Endodermal cell (in vitro differentiated cells): ENCODE measurements at regions not wholly inside any gene's neighbourhood (a gene's known extent, or its start where the extent isn't known, plus 50 kb on each side); places are given as distances from the start of the nearest gene placed in this dataset.

Experiments
- DNase-seq: peaks from one replicate; pipeline ENCODE4 v3.0.0-alpha.2; 2017
- H3K27ac ChIP-seq: 2 replicates; pipeline ENCODE4 v1.5.1; 2013; ENCODE audit warnings: mild to moderate bottlenecking, low read depth, low read length, moderate library complexity
- H3K27me3 ChIP-seq: 2 replicates; pipeline ENCODE4 v1.6.1; 2013; ENCODE audit warnings: mild to moderate bottlenecking, low read length, moderate library complexity; ENCODE audit not compliant: insufficient read depth, control insufficient read depth, poor library complexity, severe bottlenecking
- H3K36me3 ChIP-seq: 2 replicates; pipeline ENCODE4 v1.7.0; 2013; ENCODE audit warnings: mild to moderate bottlenecking, low read length, moderate library complexity; ENCODE audit not compliant: control insufficient read depth, insufficient read depth
- H3K4me1 ChIP-seq: one replicate; pipeline ENCODE4 v1.7.0; 2013; ENCODE audit warnings: low read length; ENCODE audit not compliant: control insufficient read depth, insufficient read depth
- H3K4me3 ChIP-seq: 2 replicates; pipeline ENCODE4 v1.5.1; 2013; ENCODE audit warnings: mild to moderate bottlenecking, low read length, moderate library complexity
- H3K9ac ChIP-seq: 2 replicates; pipeline ENCODE4 v1.6.1; 2013; ENCODE audit warnings: mild to moderate bottlenecking, low read length, moderate library complexity; ENCODE audit not compliant: poor library complexity, severe bottlenecking; ENCODE audit errors: extremely low read depth
- H3K9me3 ChIP-seq: 2 replicates; pipeline ENCODE4 v1.6.1; 2013; ENCODE audit warnings: mild to moderate bottlenecking, low read length, moderate library complexity; ENCODE audit not compliant: control insufficient read depth
- H3K27ac Mint-ChIP-seq: 2 replicates; pipeline ENCODE4 v1.8.0; 2020; ENCODE audit warnings: mixed read lengths
- H3K27me3 Mint-ChIP-seq: 2 replicates; pipeline ENCODE4 v1.8.0; 2021; ENCODE audit warnings: mild to moderate bottlenecking, mixed read lengths; ENCODE audit not compliant: insufficient read depth
- H3K36me3 Mint-ChIP-seq: 2 replicates; pipeline ENCODE4 v1.8.0; 2020; ENCODE audit warnings: low read depth, mixed read lengths
- H3K4me1 Mint-ChIP-seq: 2 replicates; pipeline ENCODE4 v1.8.0; 2020; ENCODE audit warnings: mixed read lengths
- H3K4me3 Mint-ChIP-seq: 2 replicates; pipeline ENCODE4 v1.8.0; 2020; ENCODE audit warnings: mild to moderate bottlenecking, moderate library complexity, mixed read lengths
- H3K9me3 Mint-ChIP-seq: 2 replicates; pipeline ENCODE4 v1.8.0; 2020; ENCODE audit warnings: mild to moderate bottlenecking, mixed read lengths
- WGBS, 2 experiments: methylation state at CpG; one replicate each; pipeline versions ENCODE4 v1.1.5 to v1.1.7; 2013; ENCODE audit warnings: missing lambda C conversion rate in 2 of 2, mixed read lengths in 1 of 2; ENCODE audit not compliant: insufficient coverage in 1 of 2, insufficient read length in 1 of 2; 5-methylcytosine and 5-hydroxymethylcytosine counted together
- TF ChIP-seq, protein P1 (sequence below): fragments of 200-600 bp; sonication (generic); conservative IDR thresholded peaks from 2 replicates; pipeline ENCODE4 v1.5.0; 2021; ENCODE audit warnings: antibody characterized with exemption, mild to moderate bottlenecking

DNA sequence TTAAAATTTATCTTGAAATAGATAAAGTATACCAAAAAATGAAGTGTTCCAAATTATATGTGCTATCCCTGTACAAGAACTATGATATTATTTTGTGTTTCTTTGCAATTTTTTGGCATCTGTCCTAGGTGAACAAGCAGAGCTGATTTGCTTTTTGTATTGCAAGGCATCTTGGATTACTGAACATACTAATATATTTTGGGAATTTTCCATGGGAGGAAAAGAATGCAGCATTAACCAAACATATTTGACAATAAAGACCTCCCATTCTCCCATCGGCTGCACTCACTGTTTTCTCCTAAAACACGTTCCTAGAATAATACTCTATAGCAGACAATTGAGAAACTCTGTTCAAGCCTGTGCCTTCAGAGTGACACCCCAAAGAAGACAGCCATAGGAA is 265.1 kb upstream of the ALCAM start:
- Histone ChIP-seq H3K27me3 (no peaks in the 10 kb centered on the region), H3K9ac (no peak overlapping the region), H3K36me3 (no peaks in the 10 kb centered on the region), H3K9me3 (no peaks in the 10 kb centered on the region), H3K4me1 (no peaks in the 10 kb centered on the region), H3K27ac (no peak overlapping the region), H3K4me3 (no peak overlapping the region)
- H3K4me1 Mint-ChIP-seq, result no peaks in the 10 kb centered on the region
- no peak overlapping the region for H3K27ac Mint-ChIP-seq
- no peaks in the 10 kb centered on the region for H3K27me3 Mint-ChIP-seq
- no peak for DNase-seq
- 80 to 96% methylated on average over 1 to 2 of the region's 2 CpGs for WGBS, 2 experiments
- TF ChIP-seq, protein P1, sequence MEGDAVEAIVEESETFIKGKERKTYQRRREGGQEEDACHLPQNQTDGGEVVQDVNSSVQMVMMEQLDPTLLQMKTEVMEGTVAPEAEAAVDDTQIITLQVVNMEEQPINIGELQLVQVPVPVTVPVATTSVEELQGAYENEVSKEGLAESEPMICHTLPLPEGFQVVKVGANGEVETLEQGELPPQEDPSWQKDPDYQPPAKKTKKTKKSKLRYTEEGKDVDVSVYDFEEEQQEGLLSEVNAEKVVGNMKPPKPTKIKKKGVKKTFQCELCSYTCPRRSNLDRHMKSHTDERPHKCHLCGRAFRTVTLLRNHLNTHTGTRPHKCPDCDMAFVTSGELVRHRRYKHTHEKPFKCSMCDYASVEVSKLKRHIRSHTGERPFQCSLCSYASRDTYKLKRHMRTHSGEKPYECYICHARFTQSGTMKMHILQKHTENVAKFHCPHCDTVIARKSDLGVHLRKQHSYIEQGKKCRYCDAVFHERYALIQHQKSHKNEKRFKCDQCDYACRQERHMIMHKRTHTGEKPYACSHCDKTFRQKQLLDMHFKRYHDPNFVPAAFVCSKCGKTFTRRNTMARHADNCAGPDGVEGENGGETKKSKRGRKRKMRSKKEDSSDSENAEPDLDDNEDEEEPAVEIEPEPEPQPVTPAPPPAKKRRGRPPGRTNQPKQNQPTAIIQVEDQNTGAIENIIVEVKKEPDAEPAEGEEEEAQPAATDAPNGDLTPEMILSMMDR, result no peak
- no peaks in the 10 kb centered on the region for H3K36me3 Mint-ChIP-seq
- no peaks in the 10 kb centered on the region for H3K9me3 Mint-ChIP-seq
- no peak overlapping the region for H3K4me3 Mint-ChIP-seq

DNA sequence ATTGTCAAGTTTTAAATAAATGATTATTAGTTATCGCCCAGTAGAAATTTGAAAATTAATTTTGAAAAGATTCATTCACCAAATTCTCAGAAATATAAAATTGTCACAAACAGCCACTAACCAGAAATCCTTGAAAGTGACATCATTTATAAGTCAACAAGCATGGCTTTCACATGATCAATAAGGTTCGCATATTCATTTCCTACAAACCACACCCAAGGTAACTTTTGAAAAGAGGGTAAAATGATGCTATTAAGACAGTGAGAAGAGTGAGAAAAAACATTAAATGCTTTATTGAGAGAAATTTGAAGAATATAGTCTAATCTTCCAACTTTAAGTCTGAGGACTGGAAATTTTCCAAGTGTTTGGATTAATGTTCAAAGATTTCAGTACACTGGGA is 263.6 kb upstream of the ALCAM start:
- DNase-seq, result no peak
- no peaks in the 10 kb centered on the region for H3K36me3 ChIP-seq
- Mint-ChIP-seq H3K27me3 (no peaks in the 10 kb centered on the region), H3K36me3 (no peaks in the 10 kb centered on the region), H3K9me3 (no peaks in the 10 kb centered on the region), H3K27ac (no peak overlapping the region), H3K4me1 (no peaks in the 10 kb centered on the region), H3K4me3 (no peak overlapping the region)
- H3K27ac ChIP-seq, result no peak overlapping the region
- H3K4me1 ChIP-seq, result no peaks in the 10 kb centered on the region
- TF ChIP-seq, protein P1, result no peak
- H3K27me3 ChIP-seq, result no peaks in the 10 kb centered on the region
- 86% methylated on average over 1 of the region's 2 CpGs; no CpG with 5 or more reads in 1 of the 2 experiments for WGBS, 2 experiments
- H3K4me3 ChIP-seq, result no peak overlapping the region
- no peaks in the 10 kb centered on the region for H3K9me3 ChIP-seq
- no peak overlapping the region for H3K9ac ChIP-seq

DNA sequence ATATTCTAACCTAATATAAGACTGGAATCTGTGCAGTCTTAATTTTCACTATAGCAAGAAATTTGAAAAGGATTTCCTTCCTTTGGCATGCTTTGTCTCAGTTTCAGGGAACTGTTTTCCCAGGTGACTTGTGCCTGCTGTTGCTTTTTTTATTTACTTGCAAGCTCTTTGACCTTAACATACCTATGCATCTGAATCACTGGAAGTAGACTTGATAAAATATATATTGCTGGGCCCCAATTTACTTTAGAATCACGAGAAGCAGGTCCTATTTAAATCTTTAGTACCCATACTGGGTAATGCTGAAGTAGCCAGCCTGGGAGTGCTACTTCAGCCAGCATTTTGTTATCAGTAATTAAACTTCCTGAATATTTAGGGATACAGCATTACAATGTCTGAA is 257.9 kb upstream of the ALCAM start:
- Mint-ChIP-seq H3K27me3 (no peaks in the 10 kb centered on the region), H3K4me1 (peaks cover 2% of the 10 kb centered on the region), H3K27ac (peak overlapping the region; percentile 24), H3K9me3 (peaks cover 17% of the 10 kb centered on the region), H3K36me3 (no peaks in the 10 kb centered on the region), H3K4me3 (no peak overlapping the region)
- Histone ChIP-seq H3K9ac (no peak overlapping the region), H3K36me3 (no peaks in the 10 kb centered on the region), H3K27ac (no peak overlapping the region), H3K4me1 (no peaks in the 10 kb centered on the region), H3K27me3 (no peaks in the 10 kb centered on the region), H3K4me3 (no peak overlapping the region), H3K9me3 (peaks cover 9% of the 10 kb centered on the region)
- no peak for DNase-seq
- 57% methylated on average over 1 of the region's 1 CpG; no CpG with 5 or more reads in 1 of the 2 experiments for WGBS, 2 experiments
- TF ChIP-seq, protein P1, result no peak
